ENCODE measurements at regions not wholly inside any gene's neighbourhood (a gene's known extent, or its start where the extent isn't known, plus 50 kb on each side); places are given as distances from the start of the nearest gene placed in this dataset.

DNA sequence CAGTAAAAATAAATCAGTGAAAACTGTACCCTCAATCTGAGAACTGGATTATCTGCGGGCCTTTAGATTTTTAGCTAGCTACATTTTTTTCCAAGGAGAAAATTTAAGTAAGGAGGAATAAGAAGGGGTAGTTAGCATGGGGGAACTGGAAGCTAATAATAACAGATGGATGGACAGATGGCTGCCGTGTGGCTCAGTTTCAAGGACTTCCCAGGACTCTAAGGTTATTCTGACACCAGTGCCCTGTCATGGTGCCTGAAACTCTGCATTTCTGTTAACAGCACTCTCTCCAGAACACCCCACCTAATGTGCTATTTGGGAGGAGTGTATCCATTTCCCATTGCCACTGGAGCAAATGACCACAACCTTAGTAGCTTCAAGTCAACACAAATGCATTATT is 75.7 kb upstream of the PDE1C start:
- H3K27me3 ChIP-seq, result no peaks in the 10 kb centered on the region
- H3K4me1 ChIP-seq, result no peaks in the 10 kb centered on the region
- no peaks in the 10 kb centered on the region for H3K9me3 ChIP-seq
- DNase-seq (no peak), ATAC-seq (ENCODE audit: low FRiP score in 2 of 2) (no peak)
- TF ChIP-seq POLR2A (IDR thresholded peaks at IDR 0.05) (no peak), POLR2AphosphoS5 (IDR thresholded peaks at IDR 0.05) (no peak), EP300 (IDR thresholded peaks at IDR 0.05) (no peak)
- TF ChIP-seq, protein P1, sequence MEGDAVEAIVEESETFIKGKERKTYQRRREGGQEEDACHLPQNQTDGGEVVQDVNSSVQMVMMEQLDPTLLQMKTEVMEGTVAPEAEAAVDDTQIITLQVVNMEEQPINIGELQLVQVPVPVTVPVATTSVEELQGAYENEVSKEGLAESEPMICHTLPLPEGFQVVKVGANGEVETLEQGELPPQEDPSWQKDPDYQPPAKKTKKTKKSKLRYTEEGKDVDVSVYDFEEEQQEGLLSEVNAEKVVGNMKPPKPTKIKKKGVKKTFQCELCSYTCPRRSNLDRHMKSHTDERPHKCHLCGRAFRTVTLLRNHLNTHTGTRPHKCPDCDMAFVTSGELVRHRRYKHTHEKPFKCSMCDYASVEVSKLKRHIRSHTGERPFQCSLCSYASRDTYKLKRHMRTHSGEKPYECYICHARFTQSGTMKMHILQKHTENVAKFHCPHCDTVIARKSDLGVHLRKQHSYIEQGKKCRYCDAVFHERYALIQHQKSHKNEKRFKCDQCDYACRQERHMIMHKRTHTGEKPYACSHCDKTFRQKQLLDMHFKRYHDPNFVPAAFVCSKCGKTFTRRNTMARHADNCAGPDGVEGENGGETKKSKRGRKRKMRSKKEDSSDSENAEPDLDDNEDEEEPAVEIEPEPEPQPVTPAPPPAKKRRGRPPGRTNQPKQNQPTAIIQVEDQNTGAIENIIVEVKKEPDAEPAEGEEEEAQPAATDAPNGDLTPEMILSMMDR (IDR thresholded peaks at IDR 0.05), result no peak
- WGBS, 2 donors, result 88 to 93% methylated on average over 2 of the region's 2 CpGs
- no peak overlapping the region for H3K4me3 ChIP-seq
- no peak overlapping the region for H3K27ac ChIP-seq
- no peaks in the 10 kb centered on the region for H3K36me3 ChIP-seq

DNA sequence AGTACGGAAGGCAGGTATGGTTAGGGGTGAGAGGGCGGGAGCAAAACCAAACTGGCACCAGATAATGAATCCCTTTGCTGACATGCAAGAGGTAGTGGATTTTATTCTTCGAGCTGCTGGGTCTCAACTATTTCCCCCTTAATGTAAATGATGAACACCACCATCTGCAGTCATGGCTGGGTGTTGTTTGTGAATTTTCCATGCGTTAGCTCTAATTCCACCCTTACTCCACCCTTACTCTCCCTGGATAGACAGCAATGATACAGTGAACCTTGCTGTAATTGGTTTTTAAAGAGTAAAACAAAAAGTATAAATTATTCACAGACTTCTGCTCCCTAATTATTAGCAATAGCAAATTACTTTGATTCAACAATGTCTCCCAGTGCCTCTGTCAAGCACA is 74.5 kb upstream of the PDE1C start:
- Histone ChIP-seq H3K27ac (no peak overlapping the region), H3K36me3 (no peaks in the 10 kb centered on the region), H3K4me1 (no peaks in the 10 kb centered on the region), H3K9me3 (no peaks in the 10 kb centered on the region), H3K4me3 (no peak overlapping the region), H3K27me3 (no peaks in the 10 kb centered on the region)
- TF ChIP-seq, protein P1 (IDR thresholded peaks at IDR 0.05), result no peak
- TF ChIP-seq EP300 (IDR thresholded peaks at IDR 0.05), result no peak
- 80 to 87% methylated on average over 4 of the region's 4 CpGs for WGBS, 2 donors
- no peak for DNase-seq
- ATAC-seq (ENCODE audit: low FRiP score in 2 of 2), result no peak

DNA sequence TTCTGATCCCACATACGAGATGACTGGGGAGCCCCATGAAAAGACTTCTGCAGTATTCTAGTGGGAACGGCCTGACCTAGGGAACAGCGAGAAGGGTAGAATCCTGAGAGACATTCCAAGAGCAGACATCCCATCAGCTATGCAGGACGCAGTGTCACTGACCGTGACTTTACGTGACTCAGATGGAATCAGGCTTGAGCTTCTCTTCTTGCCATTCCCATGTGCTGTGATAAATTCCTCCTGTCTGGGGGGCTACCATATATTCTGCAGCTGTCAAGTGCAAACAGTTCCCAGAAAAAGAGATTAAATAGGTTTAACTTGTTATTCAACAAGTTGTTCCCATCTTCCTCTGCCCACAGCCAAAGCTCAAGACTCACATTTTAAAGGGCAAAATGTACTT is 73.1 kb upstream of the PDE1C start:
- H3K36me3 ChIP-seq, result no peaks in the 10 kb centered on the region
- TF ChIP-seq POLR2AphosphoS5 (IDR thresholded peaks at IDR 0.05), result no peak
- TF ChIP-seq, protein P1 (IDR thresholded peaks at IDR 0.05), result no peak
- no peak for TF ChIP-seq POLR2A (IDR thresholded peaks at IDR 0.05)
- no peak for TF ChIP-seq EP300 (IDR thresholded peaks at IDR 0.05)
- no peaks in the 10 kb centered on the region for H3K9me3 ChIP-seq
- no peaks in the 10 kb centered on the region for H3K27me3 ChIP-seq
- H3K27ac ChIP-seq, result no peak overlapping the region
- WGBS, 2 donors, result 86 to 88% methylated on average over 6 of the region's 6 CpGs
- no peaks in the 10 kb centered on the region for H3K4me1 ChIP-seq
- no peak overlapping the region for H3K4me3 ChIP-seq
- ATAC-seq (ENCODE audit: low FRiP score in 2 of 2) (no peak), DNase-seq (no peak)

DNA sequence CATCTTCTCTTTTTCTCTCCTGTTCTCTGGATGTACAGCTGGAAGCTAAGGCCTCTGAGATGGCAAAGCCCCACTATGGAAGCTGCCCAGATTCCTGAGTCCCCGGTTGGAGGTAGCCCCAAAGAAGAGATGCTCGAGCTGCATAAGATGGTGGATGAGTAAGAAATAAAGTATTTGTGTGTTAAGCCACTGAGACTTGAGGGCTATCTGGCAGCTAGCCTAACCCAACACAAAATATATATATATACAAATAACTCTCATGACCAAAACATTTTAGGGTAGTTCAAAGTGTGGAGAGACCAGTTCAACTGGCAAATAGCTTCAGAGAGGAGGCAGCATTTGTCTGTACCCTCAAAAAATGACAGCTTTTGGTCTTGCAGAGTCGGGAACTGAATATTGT is 72.4 kb upstream of the PDE1C start:
- Histone ChIP-seq H3K4me3 (no peak overlapping the region), H3K36me3 (no peaks in the 10 kb centered on the region), H3K9me3 (no peaks in the 10 kb centered on the region), H3K27ac (no peak overlapping the region), H3K4me1 (no peaks in the 10 kb centered on the region), H3K27me3 (no peaks in the 10 kb centered on the region)
- no peak for ATAC-seq (ENCODE audit: low FRiP score in 2 of 2)
- no peak for DNase-seq
- 79 to 80% methylated on average over 3 of the region's 3 CpGs for WGBS, 2 donors
- no peak for TF ChIP-seq POLR2A (IDR thresholded peaks at IDR 0.05)
- TF ChIP-seq EP300 (IDR thresholded peaks at IDR 0.05), result no peak
- TF ChIP-seq POLR2AphosphoS5 (IDR thresholded peaks at IDR 0.05), result no peak
- TF ChIP-seq, protein P1 (IDR thresholded peaks at IDR 0.05), result no peak

DNA sequence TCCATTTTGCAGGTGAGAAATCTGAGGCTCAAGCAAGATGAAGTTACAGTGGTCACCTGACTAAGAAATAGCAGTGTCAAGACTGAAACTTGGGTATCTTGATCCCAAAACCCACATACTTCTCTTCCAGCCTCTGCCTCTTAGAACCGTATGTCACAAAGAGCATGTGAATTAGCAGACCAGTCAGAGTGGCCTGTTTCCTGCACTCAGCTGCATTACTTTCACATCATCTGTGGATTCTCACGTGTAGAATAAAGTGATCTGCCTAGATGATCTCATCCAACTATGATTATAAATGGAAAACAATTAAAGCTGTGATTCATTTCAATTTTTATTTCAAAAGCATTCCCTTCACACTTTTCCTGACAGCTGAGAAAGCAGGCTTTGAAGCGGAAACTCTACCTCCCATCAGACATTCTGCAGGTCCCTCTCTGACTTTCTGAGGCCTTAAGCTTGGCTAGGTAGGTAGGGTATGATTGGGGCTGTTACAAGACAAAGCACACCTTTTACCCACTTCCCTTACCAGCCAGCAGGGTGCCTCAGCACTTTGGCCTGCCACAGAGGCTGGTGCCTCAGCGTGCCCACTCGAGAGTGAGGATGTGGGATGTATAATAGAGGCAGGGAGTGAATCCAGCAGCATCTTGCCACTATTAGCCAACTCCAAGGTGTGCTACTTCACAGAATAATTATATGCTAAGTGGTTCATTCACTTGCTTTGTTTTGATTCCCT is 70.2 kb upstream of the PDE1C start:
- TF ChIP-seq EP300 (IDR thresholded peaks at IDR 0.05) (no peak), POLR2A (IDR thresholded peaks at IDR 0.05) (no peak), POLR2AphosphoS5 (IDR thresholded peaks at IDR 0.05) (no peak)
- TF ChIP-seq, protein P1 (IDR thresholded peaks at IDR 0.05), result no peak
- H3K27ac ChIP-seq, result no peak overlapping the region
- 72 to 85% methylated on average over 5 of the region's 5 CpGs for WGBS, 2 donors

More for the DNA sequence above, 70.2 kb upstream of the PDE1C start:
- Histone ChIP-seq H3K27me3 (no peaks in the 10 kb centered on the region), H3K36me3 (no peaks in the 10 kb centered on the region), H3K4me3 (no peak overlapping the region), H3K9me3 (no peaks in the 10 kb centered on the region), H3K4me1 (no peaks in the 10 kb centered on the region)
- DNase-seq (no peak), ATAC-seq (ENCODE audit: low FRiP score in 2 of 2) (no peak)
